K562 (cell line): ENCODE measurements at regions not wholly inside any gene's neighbourhood (a gene's known extent, or its start where the extent isn't known, plus 50 kb on each side); places are given as distances from the start of the nearest gene placed in this dataset.

Source experiments
- ATAC-seq: fragments of 200-7000 bp; cut with Tn5 transposase; 3 replicates; pipeline ENCODE4 v1.9.1; 2020; ENCODE audit warnings: moderate library complexity
- BruUV-seq: library from RNA; stranded (reverse); fragments of 400-500 nt; replicated peaks from 2 replicates; lab custom pipeline; 2021; lab: Mats Ljungman, UMichigan
- CTCF ChIA-PET: fragments of 300-600 bp; formaldehyde crosslinking; extraction: SDS; loops from one replicate; lab custom pipeline; 2021; ENCODE audit warnings: low intra/inter-chr PET ratio; lab: Yijun Ruan, JAX
- POLR2A ChIA-PET: fragments of 300-600, 350-650 bp; sonication (Branson Sonifier 250); formaldehyde crosslinking; extraction: SDS; loops from one replicate; lab custom pipeline; 2021; ENCODE audit warnings: antibody characterized with exemption, inconsistent platforms; lab: Yijun Ruan, JAX
- DNase-seq, 4 experiments: peaks; one replicate each; pipeline versions ENCODE4 v3.0.0 to v3.0.0-alpha.2; 2011 to 2018; ENCODE audit warnings: low spot score in 3 of 4, mixed read lengths in 3 of 4; ENCODE audit errors: extremely low read depth in 1 of 4
- FAIRE-seq: peaks from 2 replicates; lab custom pipeline; 2011; peaks lifted over from hg19 to GRCh38; lab: Jason Lieb, UNC
- H2AFZ ChIP-seq: 2 replicates; pipeline ENCODE4 v1.6.0; 2011; ENCODE audit warnings: low read depth, low read length, control low read depth, inconsistent platforms
- H3K27ac ChIP-seq: fragments of 200-600 bp; 3 replicates; pipeline ENCODE4 v1.8.0; 2011; ENCODE audit warnings: low read depth, mild to moderate bottlenecking, control low read depth, inconsistent platforms, low read length, moderate library complexity, mixed read lengths; ENCODE audit errors: extremely low read depth
- H3K27me3 ChIP-seq, 2 experiments: fragments of 300-600 bp in 1 of 2; 2 replicates in 1 of 2; 3 replicates in 1 of 2; pipeline versions ENCODE4 v1.6.0 to v1.8.0; 2011; ENCODE audit warnings: inconsistent platforms in 2 of 2, low read length in 2 of 2, mild to moderate bottlenecking in 1 of 2, mixed read lengths in 1 of 2, moderate library complexity in 1 of 2; ENCODE audit not compliant: control insufficient read depth in 2 of 2, insufficient read depth in 2 of 2
- H3K36me3 ChIP-seq: fragments of 300-600 bp; 3 replicates; pipeline ENCODE4 v1.8.0; 2011; ENCODE audit warnings: mild to moderate bottlenecking, low read length, inconsistent platforms; ENCODE audit not compliant: control insufficient read depth, insufficient read depth
- H3K4me1 ChIP-seq, 2 experiments: fragments of 200-600 bp in 1 of 2; replicated peaks in 1 of 2; 2 replicates in 1 of 2; 3 replicates in 1 of 2; pipeline versions ENCODE4 v1.5.1 to v1.8.0; 2011; ENCODE audit warnings: inconsistent platforms in 2 of 2, low read length in 2 of 2, mild to moderate bottlenecking in 1 of 2, mixed read lengths in 1 of 2, moderate library complexity in 1 of 2; ENCODE audit not compliant: control insufficient read depth in 2 of 2, insufficient read depth in 2 of 2
- H3K4me2 ChIP-seq: 2 replicates; pipeline ENCODE4 v1.6.1; 2011; ENCODE audit warnings: low read length, control low read depth, inconsistent platforms, mixed read lengths; ENCODE audit not compliant: insufficient read depth
- H3K4me3 ChIP-seq: fragments of 200-600 bp; sonication (generic), shearing (Covaris generic); 2 replicates; pipeline ENCODE4 v1.5.1; 2016; ENCODE audit warnings: control low read depth, inconsistent platforms
- H3K79me2 ChIP-seq: fragments of 200-600 bp; 3 replicates; pipeline ENCODE4 v1.8.0; 2011; ENCODE audit warnings: low read length, inconsistent platforms; ENCODE audit not compliant: control insufficient read depth, insufficient read depth
- H3K9ac ChIP-seq, 2 experiments: 2 replicates each; pipeline versions ENCODE4 v1.6.0 to v1.6.1; 2011; ENCODE audit warnings: low read depth in 2 of 2, low read length in 2 of 2, control low read depth in 1 of 2, inconsistent platforms in 1 of 2, mild to moderate bottlenecking in 1 of 2, mixed read lengths in 1 of 2; ENCODE audit not compliant: insufficient read depth in 1 of 2
- H3K9me1 ChIP-seq: one replicate; pipeline ENCODE4 v1.6.0; 2011; ENCODE audit warnings: inconsistent platforms, mild to moderate bottlenecking, low read length, moderate library complexity; ENCODE audit not compliant: control insufficient read depth, insufficient read depth
- H3K9me3 ChIP-seq: replicated peaks from 2 replicates; pipeline ENCODE4 v1.5.1; 2011; ENCODE audit warnings: low read depth, low read length, inconsistent platforms; ENCODE audit not compliant: control insufficient read depth, insufficient read depth
- H4K20me1 ChIP-seq: replicated peaks from 2 replicates; pipeline ENCODE4 v1.6.1; 2011; ENCODE audit warnings: low read length, inconsistent platforms, mixed read lengths; ENCODE audit not compliant: control insufficient read depth, insufficient read depth
- DNMT1 ChIP-seq: fragments of 450-650 bp; IDR thresholded peaks from 2 replicates; pipeline ENCODE4 v1.6.1; 2016; ENCODE audit warnings: antibody characterized with exemption, mild to moderate bottlenecking
- FUS ChIP-seq: fragments of 200-400 bp; formaldehyde crosslinking; optimal IDR thresholded peaks from 2 replicates; pipeline ENCODE3; 2017; ENCODE audit warnings: low read depth, low read length
- NCOA2 ChIP-seq, 2 experiments: fragments of 450-650 bp; IDR thresholded peaks; 2 replicates each; pipeline ENCODE4 v1.6.1; 2018; ENCODE audit warnings: mild to moderate bottlenecking in 2 of 2, moderate library complexity in 1 of 2; ENCODE audit not compliant: partially characterized antibody in 2 of 2
- RUNX1 ChIP-seq: sonication (generic); IDR thresholded peaks from 2 replicates; pipeline ENCODE4 v1.6.1; 2016; ENCODE audit warnings: antibody characterized with exemption, low read depth
- ZNF780A ChIP-seq: fragments of 250-450 bp; sonication (Bioruptor Pico); IDR thresholded peaks from 2 replicates; pipeline ENCODE4 v1.5.0; 2021; ENCODE audit warnings: mild to moderate bottlenecking
- WGBS: fragments of 100-300 bp; shearing (Covaris generic); methylation state at CpG from one replicate; pipeline ENCODE4 v1.1.6; 2016; ENCODE audit warnings: low coverage, mixed read lengths; ENCODE audit not compliant: insufficient coverage; ENCODE audit errors: missing lambda C conversion rate; 5-methylcytosine and 5-hydroxymethylcytosine counted together
- in situ Hi-C: fragments of 300-500 bp; cut with MboI; formaldehyde crosslinking; loops from 4 replicates; pipeline ENCODE4 v1.15.0; 2018; ENCODE audit warnings: inconsistent platforms, mixed read lengths
- intact Hi-C: fragments of 100-400 bp; cut with micrococcal nuclease; formaldehyde crosslinking; loops from 2 replicates; pipeline ENCODE4 v1.14.2; 2022
- TF ChIP-seq, protein P1 (sequence below), 2 experiments: IDR thresholded peaks in 1 of 2; conservative IDR thresholded peaks in 1 of 2; 2 replicates each; pipeline ENCODE4 v1.6.1; 2016; ENCODE audit warnings: low read depth in 2 of 2, mild to moderate bottlenecking in 1 of 2, missing compliant biosample characterization in 1 of 2, missing genetic modification characterization in 1 of 2, moderate library complexity in 1 of 2
- TF ChIP-seq, protein P2 (sequence below): fragments of 200-400 bp; formaldehyde crosslinking; IDR thresholded peaks from 2 replicates; pipeline ENCODE4 v1.6.1; 2017; ENCODE audit warnings: mild to moderate bottlenecking, low read depth, low read length, moderate library complexity
- TF ChIP-seq, protein P3 (sequence below): sonication (generic); formaldehyde crosslinking; IDR thresholded peaks from 2 replicates; pipeline ENCODE4 v1.8.0; 2023; ENCODE audit warnings: missing genetic modification reagents, mild to moderate bottlenecking, borderline replicate concordance

DNA sequence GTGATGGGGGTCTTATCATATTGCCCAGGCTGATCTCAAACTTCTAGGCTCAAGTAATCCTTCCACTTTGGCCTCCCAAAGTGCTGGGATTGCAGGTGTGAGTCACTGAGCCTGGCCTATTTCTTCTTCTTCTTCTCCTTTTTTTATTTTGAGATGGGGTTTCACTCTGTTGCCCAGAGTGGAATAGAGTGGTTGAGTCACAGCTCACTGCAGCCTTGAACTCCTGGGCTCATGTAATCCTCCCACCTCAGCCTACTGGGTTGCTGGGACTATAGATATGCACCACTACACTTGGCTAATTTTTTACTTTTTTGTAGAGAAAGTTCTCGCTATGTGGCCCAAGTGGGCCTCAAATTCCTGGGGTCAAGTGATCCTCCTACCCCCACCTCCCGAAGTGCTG lies 124.3 kb downstream of the SKIDA1 start:
- FAIRE-seq (no peak), DNase-seq (no peak), ATAC-seq (no peak)
- POLR2A ChIA-PET, result no interaction called here
- BruUV-seq, result no TSS peak
- TF ChIP-seq, protein P1, sequence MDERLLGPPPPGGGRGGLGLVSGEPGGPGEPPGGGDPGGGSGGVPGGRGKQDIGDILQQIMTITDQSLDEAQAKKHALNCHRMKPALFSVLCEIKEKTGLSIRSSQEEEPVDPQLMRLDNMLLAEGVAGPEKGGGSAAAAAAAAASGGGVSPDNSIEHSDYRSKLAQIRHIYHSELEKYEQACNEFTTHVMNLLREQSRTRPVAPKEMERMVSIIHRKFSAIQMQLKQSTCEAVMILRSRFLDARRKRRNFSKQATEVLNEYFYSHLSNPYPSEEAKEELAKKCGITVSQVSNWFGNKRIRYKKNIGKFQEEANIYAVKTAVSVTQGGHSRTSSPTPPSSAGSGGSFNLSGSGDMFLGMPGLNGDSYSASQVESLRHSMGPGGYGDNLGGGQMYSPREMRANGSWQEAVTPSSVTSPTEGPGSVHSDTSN (CRISPR knock-in tag; IDR thresholded peaks at IDR 0.05; ENCODE audit: low read depth), result no peak
- TF ChIP-seq, protein P1 (tag; conservative IDR thresholded peaks at IDR 0.05; ENCODE audit: low read depth), result no peak
- TF ChIP-seq, protein P2, sequence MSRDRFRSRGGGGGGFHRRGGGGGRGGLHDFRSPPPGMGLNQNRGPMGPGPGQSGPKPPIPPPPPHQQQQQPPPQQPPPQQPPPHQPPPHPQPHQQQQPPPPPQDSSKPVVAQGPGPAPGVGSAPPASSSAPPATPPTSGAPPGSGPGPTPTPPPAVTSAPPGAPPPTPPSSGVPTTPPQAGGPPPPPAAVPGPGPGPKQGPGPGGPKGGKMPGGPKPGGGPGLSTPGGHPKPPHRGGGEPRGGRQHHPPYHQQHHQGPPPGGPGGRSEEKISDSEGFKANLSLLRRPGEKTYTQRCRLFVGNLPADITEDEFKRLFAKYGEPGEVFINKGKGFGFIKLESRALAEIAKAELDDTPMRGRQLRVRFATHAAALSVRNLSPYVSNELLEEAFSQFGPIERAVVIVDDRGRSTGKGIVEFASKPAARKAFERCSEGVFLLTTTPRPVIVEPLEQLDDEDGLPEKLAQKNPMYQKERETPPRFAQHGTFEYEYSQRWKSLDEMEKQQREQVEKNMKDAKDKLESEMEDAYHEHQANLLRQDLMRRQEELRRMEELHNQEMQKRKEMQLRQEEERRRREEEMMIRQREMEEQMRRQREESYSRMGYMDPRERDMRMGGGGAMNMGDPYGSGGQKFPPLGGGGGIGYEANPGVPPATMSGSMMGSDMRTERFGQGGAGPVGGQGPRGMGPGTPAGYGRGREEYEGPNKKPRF, result no peak
- TF ChIP-seq ZNF780A (CRISPR knock-in tag), result no peak
- no peak for TF ChIP-seq DNMT1
- TF ChIP-seq RUNX1, result no peak
- TF ChIP-seq FUS, result no peak
- TF ChIP-seq, protein P3, sequence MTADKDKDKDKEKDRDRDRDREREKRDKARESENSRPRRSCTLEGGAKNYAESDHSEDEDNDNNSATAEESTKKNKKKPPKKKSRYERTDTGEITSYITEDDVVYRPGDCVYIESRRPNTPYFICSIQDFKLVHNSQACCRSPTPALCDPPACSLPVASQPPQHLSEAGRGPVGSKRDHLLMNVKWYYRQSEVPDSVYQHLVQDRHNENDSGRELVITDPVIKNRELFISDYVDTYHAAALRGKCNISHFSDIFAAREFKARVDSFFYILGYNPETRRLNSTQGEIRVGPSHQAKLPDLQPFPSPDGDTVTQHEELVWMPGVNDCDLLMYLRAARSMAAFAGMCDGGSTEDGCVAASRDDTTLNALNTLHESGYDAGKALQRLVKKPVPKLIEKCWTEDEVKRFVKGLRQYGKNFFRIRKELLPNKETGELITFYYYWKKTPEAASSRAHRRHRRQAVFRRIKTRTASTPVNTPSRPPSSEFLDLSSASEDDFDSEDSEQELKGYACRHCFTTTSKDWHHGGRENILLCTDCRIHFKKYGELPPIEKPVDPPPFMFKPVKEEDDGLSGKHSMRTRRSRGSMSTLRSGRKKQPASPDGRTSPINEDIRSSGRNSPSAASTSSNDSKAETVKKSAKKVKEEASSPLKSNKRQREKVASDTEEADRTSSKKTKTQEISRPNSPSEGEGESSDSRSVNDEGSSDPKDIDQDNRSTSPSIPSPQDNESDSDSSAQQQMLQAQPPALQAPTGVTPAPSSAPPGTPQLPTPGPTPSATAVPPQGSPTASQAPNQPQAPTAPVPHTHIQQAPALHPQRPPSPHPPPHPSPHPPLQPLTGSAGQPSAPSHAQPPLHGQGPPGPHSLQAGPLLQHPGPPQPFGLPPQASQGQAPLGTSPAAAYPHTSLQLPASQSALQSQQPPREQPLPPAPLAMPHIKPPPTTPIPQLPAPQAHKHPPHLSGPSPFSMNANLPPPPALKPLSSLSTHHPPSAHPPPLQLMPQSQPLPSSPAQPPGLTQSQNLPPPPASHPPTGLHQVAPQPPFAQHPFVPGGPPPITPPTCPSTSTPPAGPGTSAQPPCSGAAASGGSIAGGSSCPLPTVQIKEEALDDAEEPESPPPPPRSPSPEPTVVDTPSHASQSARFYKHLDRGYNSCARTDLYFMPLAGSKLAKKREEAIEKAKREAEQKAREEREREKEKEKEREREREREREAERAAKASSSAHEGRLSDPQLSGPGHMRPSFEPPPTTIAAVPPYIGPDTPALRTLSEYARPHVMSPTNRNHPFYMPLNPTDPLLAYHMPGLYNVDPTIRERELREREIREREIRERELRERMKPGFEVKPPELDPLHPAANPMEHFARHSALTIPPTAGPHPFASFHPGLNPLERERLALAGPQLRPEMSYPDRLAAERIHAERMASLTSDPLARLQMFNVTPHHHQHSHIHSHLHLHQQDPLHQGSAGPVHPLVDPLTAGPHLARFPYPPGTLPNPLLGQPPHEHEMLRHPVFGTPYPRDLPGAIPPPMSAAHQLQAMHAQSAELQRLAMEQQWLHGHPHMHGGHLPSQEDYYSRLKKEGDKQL, result no peak
- no peak for TF ChIP-seq NCOA2 (IDR thresholded peaks at IDR 0.05; ENCODE audit: partially characterized antibody in 2 of 2)
- no peak overlapping the region for H2AFZ ChIP-seq
- H4K20me1 ChIP-seq, result no peaks in the 10 kb centered on the region
- H3K4me2 ChIP-seq, result no peak overlapping the region
- H3K9me1 ChIP-seq, result no peaks in the 10 kb centered on the region
- in situ Hi-C loops (no loop called here), intact Hi-C loops (no loop called here)
- H3K79me2 ChIP-seq, result no peaks in the 10 kb centered on the region
- H3K27me3 ChIP-seq, result peaks cover 9 to 26% of the 10 kb centered on the region in 2 experiments; a peak in 2 of 5 replicates
- H3K9me3 ChIP-seq, result no peaks in the 10 kb centered on the region
- CTCF ChIA-PET, result no interaction called here
- H3K4me1 ChIP-seq, result no peaks in the 10 kb centered on the region; a peak in 1 of 5 replicates
- no peaks in the 10 kb centered on the region for H3K36me3 ChIP-seq
- no peak overlapping the region for H3K4me3 ChIP-seq
- H3K27ac ChIP-seq, result no peak overlapping the region
- no peak overlapping the region for H3K9ac ChIP-seq
- 6% methylated on average over 2 of the region's 2 CpGs for WGBS
